Astrocyte (in vitro differentiated cells and primary cell): ENCODE measurements at regions not wholly inside any gene's neighbourhood (a gene's known extent, or its start where the extent isn't known, plus 50 kb on each side); places are given as distances from the start of the nearest gene placed in this dataset.

ENCODE experiments used
- DNase-seq: peaks from one replicate; pipeline ENCODE4 v3.0.0-alpha.2; 2010; ENCODE audit warnings: low read depth
- FAIRE-seq: peaks from 2 replicates; lab custom pipeline; 2011; peaks lifted over from hg19 to GRCh38; lab: Jason Lieb, UNC
- H2AFZ ChIP-seq: 2 replicates; pipeline ENCODE4 v1.6.0; 2012; ENCODE audit warnings: low read depth, low read length, inconsistent platforms
- H3K27ac ChIP-seq: 2 replicates; pipeline ENCODE4 v1.5.1; 2011; ENCODE audit warnings: low read depth, low read length, inconsistent platforms
- H3K27me3 ChIP-seq: 2 replicates; pipeline ENCODE4 v1.6.0; 2011; ENCODE audit warnings: low read length, inconsistent platforms; ENCODE audit not compliant: insufficient read depth
- H3K36me3 ChIP-seq: 2 replicates; pipeline ENCODE4 v1.5.1; 2011; ENCODE audit warnings: low read length, inconsistent platforms; ENCODE audit not compliant: insufficient read depth
- H3K4me1 ChIP-seq: 2 replicates; pipeline ENCODE4 v1.5.1; 2011; ENCODE audit warnings: low read length, inconsistent platforms; ENCODE audit not compliant: insufficient read depth
- H3K4me2 ChIP-seq: 2 replicates; pipeline ENCODE4 v1.6.0; 2012; ENCODE audit warnings: low read length, inconsistent platforms
- H3K4me3 ChIP-seq: 2 replicates; pipeline ENCODE4 v1.5.1; 2011; ENCODE audit warnings: low read depth, mild to moderate bottlenecking, low read length, inconsistent platforms; ENCODE audit not compliant: insufficient read depth
- H3K79me2 ChIP-seq: 2 replicates; pipeline ENCODE4 v1.6.0; 2012; ENCODE audit warnings: mild to moderate bottlenecking, low read length, inconsistent platforms; ENCODE audit not compliant: insufficient read depth
- H3K9ac ChIP-seq: 2 replicates; pipeline ENCODE4 v1.6.0; 2012; ENCODE audit warnings: mild to moderate bottlenecking, low read length, inconsistent platforms
- H3K9me3 ChIP-seq: 2 replicates; pipeline ENCODE4 v1.5.1; 2012; ENCODE audit warnings: low read depth, mild to moderate bottlenecking, low read length, inconsistent platforms; ENCODE audit not compliant: insufficient read depth
- H4K20me1 ChIP-seq: 2 replicates; pipeline ENCODE4 v1.6.0; 2012; ENCODE audit warnings: low read length, inconsistent platforms; ENCODE audit not compliant: insufficient read depth
- H3K27ac Mint-ChIP-seq: one replicate; pipeline ENCODE4 v1.8.0; 2021; ENCODE audit warnings: mild to moderate bottlenecking, mixed read lengths; ENCODE audit not compliant: unreplicated experiment
- H3K27me3 Mint-ChIP-seq: one replicate; pipeline ENCODE4 v1.8.0; 2021; ENCODE audit warnings: low read depth, mixed read lengths; ENCODE audit not compliant: unreplicated experiment
- H3K36me3 Mint-ChIP-seq: one replicate; pipeline ENCODE4 v1.8.0; 2021; ENCODE audit warnings: low read depth, mixed read lengths; ENCODE audit not compliant: unreplicated experiment
- H3K4me1 Mint-ChIP-seq: one replicate; pipeline ENCODE4 v1.8.0; 2021; ENCODE audit warnings: low read depth, mixed read lengths; ENCODE audit not compliant: unreplicated experiment
- H3K4me3 Mint-ChIP-seq: one replicate; pipeline ENCODE4 v1.8.0; 2021; ENCODE audit warnings: mild to moderate bottlenecking, moderate library complexity, mixed read lengths; ENCODE audit not compliant: unreplicated experiment
- H3K9me3 Mint-ChIP-seq: one replicate; pipeline ENCODE4 v1.8.0; 2021; ENCODE audit warnings: mild to moderate bottlenecking, mixed read lengths; ENCODE audit not compliant: unreplicated experiment
- EZH2 ChIP-seq: IDR thresholded peaks from 2 replicates; pipeline ENCODE4 v1.6.1; 2012; ENCODE audit warnings: mild to moderate bottlenecking, low read length, inconsistent platforms; ENCODE audit not compliant: insufficient read depth
- TF ChIP-seq, protein P1 (sequence below): IDR thresholded peaks from 2 replicates; pipeline ENCODE4 v1.5.1; 2011; ENCODE audit warnings: low read depth, mild to moderate bottlenecking, inconsistent platforms, low read length, moderate library complexity; ENCODE audit not compliant: insufficient read depth

GRCh38 chr6:80508885-80509630, 402.6 kb downstream of the BCKDHB start:
- H3K9me3 ChIP-seq: no peaks in the 10 kb centered on the region
- H3K36me3 ChIP-seq: no peaks in the 10 kb centered on the region
- Mint-ChIP-seq H3K4me3 (no peak overlapping the region), H3K36me3 (no peaks in the 10 kb centered on the region), H3K9me3 (no peaks in the 10 kb centered on the region), H3K27me3 (no peaks in the 10 kb centered on the region), H3K4me1 (no peaks in the 10 kb centered on the region), H3K27ac (no peak overlapping the region)
- no peak overlapping the region for H3K4me3 ChIP-seq
- H3K79me2 ChIP-seq: no peaks in the 10 kb centered on the region
- TF ChIP-seq, protein P1, sequence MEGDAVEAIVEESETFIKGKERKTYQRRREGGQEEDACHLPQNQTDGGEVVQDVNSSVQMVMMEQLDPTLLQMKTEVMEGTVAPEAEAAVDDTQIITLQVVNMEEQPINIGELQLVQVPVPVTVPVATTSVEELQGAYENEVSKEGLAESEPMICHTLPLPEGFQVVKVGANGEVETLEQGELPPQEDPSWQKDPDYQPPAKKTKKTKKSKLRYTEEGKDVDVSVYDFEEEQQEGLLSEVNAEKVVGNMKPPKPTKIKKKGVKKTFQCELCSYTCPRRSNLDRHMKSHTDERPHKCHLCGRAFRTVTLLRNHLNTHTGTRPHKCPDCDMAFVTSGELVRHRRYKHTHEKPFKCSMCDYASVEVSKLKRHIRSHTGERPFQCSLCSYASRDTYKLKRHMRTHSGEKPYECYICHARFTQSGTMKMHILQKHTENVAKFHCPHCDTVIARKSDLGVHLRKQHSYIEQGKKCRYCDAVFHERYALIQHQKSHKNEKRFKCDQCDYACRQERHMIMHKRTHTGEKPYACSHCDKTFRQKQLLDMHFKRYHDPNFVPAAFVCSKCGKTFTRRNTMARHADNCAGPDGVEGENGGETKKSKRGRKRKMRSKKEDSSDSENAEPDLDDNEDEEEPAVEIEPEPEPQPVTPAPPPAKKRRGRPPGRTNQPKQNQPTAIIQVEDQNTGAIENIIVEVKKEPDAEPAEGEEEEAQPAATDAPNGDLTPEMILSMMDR: no peak
- no peak for TF ChIP-seq EZH2
- FAIRE-seq: no peak
- DNase-seq: no peak
- no peaks in the 10 kb centered on the region for H3K4me1 ChIP-seq
- no peaks in the 10 kb centered on the region for H4K20me1 ChIP-seq
- no peak overlapping the region for H2AFZ ChIP-seq
- H3K27me3 ChIP-seq: no peaks in the 10 kb centered on the region
- no peak overlapping the region for H3K27ac ChIP-seq
- H3K4me2 ChIP-seq: no peak overlapping the region
- no peak overlapping the region for H3K9ac ChIP-seq

DNA sequence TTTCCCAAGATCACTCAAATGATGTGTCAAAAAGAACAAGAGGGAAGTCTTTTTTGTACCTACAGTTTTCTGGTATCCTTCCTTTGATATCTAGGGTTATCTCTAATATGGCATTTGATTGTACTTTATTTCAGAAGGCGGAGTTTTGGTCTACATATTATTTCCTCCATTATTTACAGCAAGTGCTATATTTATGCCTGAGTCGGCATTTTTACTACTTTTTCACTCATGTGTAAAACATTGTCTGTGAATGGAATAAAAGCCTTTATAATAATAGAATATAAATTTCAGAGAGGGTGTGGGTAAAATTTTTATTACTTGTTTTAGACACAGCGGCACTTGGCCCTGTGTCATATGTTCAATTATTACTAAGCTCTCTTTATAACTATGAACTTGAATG, 398.4 kb downstream of the BCKDHB start:
- no peak overlapping the region for H3K9ac ChIP-seq
- H3K79me2 ChIP-seq: no peaks in the 10 kb centered on the region
- Mint-ChIP-seq H3K27ac (no peak overlapping the region), H3K4me3 (no peak overlapping the region), H3K27me3 (no peaks in the 10 kb centered on the region), H3K4me1 (no peaks in the 10 kb centered on the region), H3K36me3 (no peaks in the 10 kb centered on the region), H3K9me3 (no peaks in the 10 kb centered on the region)
- H3K27me3 ChIP-seq: no peaks in the 10 kb centered on the region
- TF ChIP-seq, protein P1: no peak
- TF ChIP-seq EZH2: no peak
- H3K9me3 ChIP-seq: no peaks in the 10 kb centered on the region
- no peak for DNase-seq
- no peaks in the 10 kb centered on the region for H4K20me1 ChIP-seq
- H3K27ac ChIP-seq: no peak overlapping the region
- no peak for FAIRE-seq
- H3K4me2 ChIP-seq: no peak overlapping the region
- H3K36me3 ChIP-seq: no peaks in the 10 kb centered on the region
- no peak overlapping the region for H3K4me3 ChIP-seq
- H2AFZ ChIP-seq: no peak overlapping the region
- no peaks in the 10 kb centered on the region for H3K4me1 ChIP-seq

DNA sequence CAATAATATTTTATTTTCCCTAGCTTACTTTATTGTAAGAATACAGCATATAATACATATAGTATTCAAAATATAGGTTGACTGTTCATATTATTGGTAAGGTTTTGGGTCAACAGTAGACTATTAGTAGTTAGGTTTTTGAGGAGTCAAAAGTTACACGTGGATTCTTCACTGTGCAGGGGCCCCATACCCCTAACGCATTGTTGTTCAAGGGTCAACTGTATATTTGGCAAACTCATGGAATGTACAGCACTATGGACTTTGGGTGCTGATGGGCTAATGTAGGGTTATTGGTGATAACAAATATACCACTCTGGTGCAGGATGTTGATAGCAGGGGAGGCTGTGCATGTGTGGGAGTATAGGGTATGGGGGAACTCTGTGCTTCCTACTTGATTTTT, 397.2 kb downstream of the BCKDHB start:
- Mint-ChIP-seq H3K4me1 (no peaks in the 10 kb centered on the region), H3K27ac (no peak overlapping the region), H3K4me3 (no peak overlapping the region), H3K36me3 (no peaks in the 10 kb centered on the region), H3K9me3 (no peaks in the 10 kb centered on the region), H3K27me3 (no peaks in the 10 kb centered on the region)
- no peaks in the 10 kb centered on the region for H3K9me3 ChIP-seq
- FAIRE-seq (no peak), DNase-seq (no peak)
- TF ChIP-seq EZH2: no peak
- TF ChIP-seq, protein P1: no peak
- H3K36me3 ChIP-seq: no peaks in the 10 kb centered on the region
- H2AFZ ChIP-seq: no peak overlapping the region
- H3K9ac ChIP-seq: no peak overlapping the region
- no peak overlapping the region for H3K4me2 ChIP-seq
- no peaks in the 10 kb centered on the region for H4K20me1 ChIP-seq
- H3K27me3 ChIP-seq: no peaks in the 10 kb centered on the region
- H3K27ac ChIP-seq: no peak overlapping the region
- no peaks in the 10 kb centered on the region for H3K79me2 ChIP-seq
- no peaks in the 10 kb centered on the region for H3K4me1 ChIP-seq
- no peak overlapping the region for H3K4me3 ChIP-seq
